ENCODE measurements at regions not wholly inside any gene's neighbourhood (a gene's known extent, or its start where the extent isn't known, plus 50 kb on each side); places are given as distances from the start of the nearest gene placed in this dataset.
"Not testable (repeated sequence)": the region's sequence is repeated elsewhere in the genome, so short reads cannot be mapped to it uniquely, and the experiment has no call there.

DNA sequence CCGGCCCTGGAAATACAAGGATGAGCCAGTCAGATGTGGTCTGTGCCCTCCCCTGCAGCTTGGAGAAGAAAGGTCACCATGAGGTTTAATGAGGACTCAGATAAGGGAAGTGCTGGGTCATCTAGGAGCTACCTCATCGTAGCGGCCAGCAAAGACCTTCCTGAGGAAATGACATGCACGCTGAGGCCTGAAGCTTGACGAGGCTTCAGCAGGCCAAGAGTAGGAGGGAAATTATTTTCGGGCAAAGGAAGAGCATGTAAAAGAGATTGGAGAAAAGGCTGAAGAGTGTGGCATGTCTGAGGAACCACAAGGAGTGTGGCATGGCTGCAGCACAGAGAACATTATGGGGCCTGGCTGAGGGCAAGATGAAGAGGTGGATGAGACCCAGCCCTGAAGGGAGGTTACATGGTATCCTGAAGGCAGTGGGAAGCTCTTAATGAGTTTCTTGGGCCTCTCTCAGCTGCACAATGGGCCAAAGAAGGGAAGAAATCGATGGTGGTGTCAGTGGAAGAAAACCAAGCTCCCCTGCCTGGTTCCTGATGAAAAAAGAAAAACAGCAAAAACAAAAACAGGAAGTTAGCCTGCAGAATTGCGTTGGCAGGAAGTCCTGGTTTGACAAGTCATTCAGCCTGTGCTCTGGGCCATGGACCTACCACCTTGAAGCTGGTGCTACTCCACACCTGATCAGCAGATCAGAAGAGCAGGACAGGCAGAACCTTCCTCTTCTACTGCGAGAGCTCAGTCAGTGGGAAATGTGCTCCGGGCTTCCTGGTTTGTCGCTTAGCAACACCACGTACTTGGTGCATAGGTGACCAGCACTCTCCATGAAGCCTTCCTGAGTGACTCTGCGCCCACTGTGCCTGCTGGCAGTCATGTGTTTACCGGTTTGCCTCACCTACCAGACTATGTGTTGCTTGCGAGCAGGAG is 134.5 kb upstream of the KLF3 start:
- DNase-seq: peak; percentile 68

DNA sequence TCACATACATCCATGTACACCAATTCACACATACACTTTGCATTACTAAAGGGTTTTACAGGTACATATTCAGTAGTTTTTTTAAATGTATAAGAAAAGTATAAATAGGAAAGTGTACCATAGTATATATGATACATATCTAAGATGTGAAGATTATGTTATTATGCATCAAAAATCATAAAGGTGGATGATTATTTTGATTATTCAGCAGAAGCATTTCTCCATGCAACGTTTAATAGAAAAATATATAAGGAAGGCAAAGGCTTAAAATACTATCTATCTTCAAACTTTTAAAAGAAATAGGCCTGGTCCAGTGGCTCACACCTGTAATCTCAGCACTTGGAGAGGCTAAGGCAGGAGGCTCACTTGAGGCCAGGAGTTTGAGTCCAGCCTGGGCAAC is 133.5 kb upstream of the KLF3 start:
- no peak for DNase-seq

DNA sequence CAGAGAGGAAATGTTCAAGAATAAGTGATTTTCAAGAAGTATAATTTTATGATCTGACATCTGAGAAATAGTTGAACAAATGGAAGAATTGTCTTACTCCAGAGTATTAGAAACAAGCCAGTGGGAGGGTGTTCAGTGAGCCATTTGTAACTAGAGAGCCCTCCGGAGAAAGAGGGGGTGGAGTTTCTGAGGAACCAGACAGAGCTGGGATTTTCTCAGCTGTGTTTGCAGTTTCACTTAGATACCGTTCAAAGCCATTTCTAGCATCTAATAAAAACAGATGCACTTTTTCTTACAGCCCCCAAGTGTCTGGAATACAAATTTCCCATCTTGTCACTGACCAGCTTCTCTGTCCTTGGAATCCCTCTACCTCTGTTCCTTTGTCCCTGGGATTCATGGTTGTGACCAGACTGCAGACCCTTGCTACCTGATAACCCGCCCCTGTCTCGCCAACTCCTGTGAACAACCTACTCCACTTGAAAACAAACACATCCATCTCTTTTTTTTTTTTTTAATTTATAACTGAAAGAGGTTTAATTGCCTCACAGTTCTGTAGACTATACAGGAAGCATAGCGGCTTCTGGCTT is 132.8 kb upstream of the KLF3 start:
- no peak for DNase-seq

DNA sequence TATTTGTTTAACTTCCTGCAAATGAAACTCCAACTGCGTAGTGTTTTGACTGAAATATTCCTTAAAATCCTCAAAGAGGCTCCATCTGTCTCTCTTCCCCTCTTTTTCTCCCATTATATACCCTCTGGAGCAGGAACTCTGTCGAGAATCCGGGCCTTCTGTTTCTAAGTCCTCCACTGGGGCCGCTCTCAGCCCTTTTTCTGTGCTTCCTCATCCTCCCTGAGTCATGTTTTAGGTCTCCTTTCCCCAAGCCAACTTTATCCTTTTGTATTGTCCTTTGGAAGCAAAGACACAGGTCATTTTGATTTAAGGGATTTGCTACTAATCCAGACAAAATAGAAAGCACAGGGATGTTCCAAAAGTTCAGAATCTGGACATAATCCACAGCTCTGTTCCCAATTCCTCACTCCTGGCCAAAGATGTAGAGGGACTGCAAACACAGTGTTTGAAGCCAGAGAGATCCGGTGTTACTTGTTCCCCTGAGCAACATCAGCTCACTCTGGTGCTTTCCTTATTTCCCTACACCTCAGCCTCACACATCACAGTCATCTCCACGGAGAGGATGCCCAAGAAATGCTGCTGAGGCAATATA is 131.0 kb upstream of the KLF3 start:
- no peak for DNase-seq

DNA sequence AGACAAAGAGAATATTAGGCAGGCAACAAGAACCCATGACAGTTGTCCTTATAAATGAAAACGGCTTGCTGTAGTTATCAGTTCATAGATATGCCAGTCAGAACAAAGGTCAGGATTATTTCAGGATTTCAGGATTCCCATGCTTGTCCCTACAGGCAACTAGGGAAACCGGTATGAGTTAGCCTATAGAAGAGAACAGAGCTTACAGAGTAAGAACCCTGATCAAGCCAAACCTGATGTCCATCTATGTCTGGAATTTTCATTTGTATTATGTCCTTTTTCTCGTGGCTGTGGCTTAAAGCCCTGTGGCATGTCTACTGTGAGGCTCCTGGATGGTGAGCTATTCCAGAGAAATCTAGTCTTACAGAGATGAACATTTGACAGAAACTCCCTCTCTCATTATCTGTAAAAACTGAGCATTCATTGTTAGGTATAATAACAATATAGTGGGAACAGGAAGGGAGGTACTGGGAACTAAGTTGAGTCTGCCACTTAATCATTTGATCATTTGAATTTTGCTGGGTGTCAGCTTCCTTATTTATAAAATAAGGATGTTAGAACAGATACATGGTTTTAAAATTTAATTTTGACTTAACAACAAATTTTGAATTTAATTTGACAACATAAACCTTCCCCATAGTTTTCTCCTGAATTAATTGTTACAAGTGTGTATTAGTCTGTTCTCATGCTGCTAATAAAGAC is 129.5 kb upstream of the KLF3 start:
- DNase-seq: no peak

DNA sequence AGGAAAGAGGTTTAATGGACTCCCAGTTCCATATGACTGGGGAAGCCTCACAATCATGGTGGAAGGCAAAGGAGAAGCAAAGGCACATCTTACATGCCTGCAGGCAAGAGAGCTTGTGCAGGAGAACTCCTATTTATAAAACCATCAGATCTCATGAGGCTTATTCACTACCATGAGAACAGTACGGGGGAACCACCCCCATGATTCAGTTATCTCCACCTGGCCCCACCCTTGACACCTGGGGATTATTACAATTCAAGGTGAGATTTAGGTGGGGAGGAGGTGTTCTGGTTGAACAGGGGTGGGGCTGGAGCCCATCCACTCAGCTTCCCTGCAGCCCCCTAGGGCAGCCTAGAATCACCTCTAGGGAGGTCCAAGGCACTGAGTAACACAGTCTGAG is 128.9 kb upstream of the KLF3 start:
- DNase-seq: not testable (repeated sequence)

DNA sequence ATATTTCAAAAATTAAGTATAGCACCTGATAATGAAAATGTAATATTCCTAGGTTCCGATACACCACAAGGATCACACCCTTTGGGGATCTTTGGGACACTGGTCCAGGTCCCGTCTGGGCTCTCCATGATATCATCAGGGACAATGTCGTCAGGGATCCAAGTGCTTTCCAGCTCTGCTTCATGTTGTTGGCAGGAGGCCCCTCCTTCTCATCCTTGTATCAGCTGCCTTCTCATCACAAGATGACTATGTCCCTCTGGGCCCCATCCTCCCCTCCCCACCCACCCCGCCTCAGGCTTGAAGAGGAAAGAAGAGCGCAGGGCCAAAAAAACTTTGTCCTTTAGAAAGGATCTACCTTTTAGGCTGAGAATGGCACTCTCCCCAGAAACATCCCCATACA is 128.3 kb upstream of the KLF3 start:
- no peak for DNase-seq

DNA sequence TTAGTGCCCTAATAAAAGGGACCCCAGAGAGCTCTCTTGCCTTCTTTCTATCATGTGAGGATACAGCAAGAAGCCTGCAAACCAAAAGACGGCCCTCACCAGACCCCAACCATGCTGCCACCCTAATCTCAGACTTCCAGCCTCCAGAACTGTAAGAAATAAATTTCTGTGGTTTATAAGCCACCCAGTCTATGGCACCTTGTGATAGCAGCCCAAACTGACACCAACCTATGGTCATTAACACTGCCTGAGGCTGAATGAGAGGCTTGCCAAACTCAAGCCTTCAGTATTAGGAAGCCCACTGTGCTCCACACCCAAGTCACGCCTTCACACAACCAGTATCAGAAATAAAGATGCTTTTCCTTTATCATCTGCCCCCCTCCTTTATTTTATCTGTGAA is 127.3 kb upstream of the KLF3 start:
- no peak for DNase-seq

DNA sequence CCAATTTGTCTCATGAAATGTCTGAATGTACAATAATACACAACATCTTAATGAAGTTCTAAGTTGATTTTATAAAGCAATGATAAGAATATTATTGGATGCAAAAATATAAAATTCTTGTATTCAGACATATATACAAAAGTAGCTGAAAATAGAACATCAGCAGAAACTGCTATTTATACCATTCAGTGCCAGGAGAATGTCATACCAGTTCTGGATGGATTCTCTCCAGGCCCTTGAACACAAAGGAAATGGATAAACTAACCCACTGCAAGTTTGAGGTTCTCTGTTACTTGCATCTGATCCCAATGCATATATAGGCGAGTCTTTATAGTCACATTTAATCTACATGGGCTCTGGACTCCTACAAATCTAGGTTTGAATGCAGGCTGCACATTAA is 126.3 kb upstream of the KLF3 start:
- DNase-seq: no peak

DNA sequence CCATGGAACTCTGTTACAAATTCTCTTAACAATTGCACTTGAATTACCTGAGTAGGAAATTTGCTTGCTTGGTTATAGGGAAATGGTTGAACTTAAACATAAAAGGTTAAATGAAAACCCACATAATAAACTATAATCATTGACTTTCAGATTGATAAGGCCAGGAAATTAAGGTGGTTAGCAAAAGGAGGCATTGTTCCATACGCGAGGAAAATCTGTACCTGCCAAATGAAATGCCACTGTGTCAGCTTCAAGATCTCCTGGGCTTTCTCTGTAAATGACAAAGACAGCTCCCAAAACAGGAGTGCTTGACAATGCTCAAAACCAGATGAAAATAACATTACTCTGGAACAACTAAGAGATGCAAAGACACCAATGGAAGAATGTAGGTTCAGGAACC is 125.5 kb upstream of the KLF3 start:
- DNase-seq: no peak

DNA sequence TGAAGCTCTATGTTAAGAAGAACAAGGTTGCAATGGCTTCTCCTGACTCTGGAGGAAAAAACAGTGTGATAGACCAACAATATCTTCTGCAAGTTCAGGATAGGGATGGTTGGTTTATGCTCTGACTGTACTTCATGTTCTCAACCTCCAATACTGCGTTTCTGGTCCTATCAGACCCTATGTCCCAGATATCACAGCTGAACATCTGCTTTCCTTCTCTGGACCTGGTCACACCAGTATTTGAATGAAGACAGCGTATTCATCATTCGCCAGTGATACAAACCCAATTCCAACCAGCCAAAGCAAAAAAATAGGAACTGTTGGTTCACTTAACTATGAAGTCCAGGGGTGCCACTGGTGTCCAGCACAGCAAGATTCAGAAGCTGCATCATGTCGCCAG is 124.5 kb upstream of the KLF3 start:
- DNase-seq: no peak

DNA sequence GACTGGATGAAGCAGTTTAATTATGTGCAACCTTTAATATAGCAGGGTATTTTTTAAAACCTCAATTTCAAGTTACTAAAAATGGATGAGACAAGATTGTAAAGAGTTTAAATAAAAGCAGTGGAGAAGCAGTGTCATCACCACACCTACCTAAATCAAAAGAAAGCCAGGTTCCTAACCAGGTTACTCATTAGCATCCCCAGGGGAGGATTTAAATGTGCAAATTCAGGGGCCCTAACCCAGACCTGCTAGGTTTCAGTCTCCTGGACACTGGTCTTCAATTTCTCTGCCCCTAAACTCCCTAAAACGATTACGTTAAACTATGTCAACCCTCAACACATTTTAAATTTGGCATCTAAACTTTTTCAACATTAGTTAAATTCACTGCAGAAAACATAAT is 116.9 kb upstream of the KLF3 start:
- no peak for DNase-seq

DNA sequence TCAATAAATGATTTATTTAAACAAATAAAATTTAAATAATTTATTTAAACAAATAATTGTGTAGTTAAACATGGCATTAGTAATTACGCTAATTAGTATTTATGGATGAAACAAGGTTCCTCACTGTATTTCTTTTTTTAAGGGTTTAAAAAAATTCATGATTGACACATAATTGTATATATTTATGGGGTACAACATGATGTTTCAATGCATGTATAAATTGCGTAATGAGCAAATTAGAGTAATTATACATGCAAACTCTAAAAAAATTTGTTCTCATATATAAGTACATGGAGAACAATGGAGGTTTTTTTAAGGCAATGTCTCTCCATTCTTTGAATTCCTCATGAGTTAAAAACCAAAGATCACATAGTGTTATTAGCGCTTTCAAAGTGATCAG is 115.7 kb upstream of the KLF3 start:
- no peak for DNase-seq

DNA sequence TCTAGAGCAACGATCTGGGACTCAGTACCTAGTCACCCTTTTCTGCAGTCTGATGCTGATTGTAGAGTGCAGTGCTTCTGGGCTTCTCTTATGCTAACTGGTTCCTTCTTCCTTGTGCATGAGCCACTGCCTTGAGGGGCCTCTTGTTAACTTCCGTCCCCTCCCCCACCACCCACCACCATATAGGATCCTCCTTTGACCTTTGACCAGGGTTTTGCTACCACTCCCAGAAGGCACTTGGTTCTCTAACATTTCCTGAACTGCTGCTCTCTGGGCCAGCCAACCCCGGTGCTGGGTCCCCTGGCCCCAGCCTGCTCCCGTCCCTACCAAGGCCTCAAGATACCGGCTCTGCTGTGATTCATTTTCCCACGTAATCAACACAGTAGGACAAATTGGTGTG is 104.6 kb upstream of the KLF3 start:
- DNase-seq: no peak

DNA sequence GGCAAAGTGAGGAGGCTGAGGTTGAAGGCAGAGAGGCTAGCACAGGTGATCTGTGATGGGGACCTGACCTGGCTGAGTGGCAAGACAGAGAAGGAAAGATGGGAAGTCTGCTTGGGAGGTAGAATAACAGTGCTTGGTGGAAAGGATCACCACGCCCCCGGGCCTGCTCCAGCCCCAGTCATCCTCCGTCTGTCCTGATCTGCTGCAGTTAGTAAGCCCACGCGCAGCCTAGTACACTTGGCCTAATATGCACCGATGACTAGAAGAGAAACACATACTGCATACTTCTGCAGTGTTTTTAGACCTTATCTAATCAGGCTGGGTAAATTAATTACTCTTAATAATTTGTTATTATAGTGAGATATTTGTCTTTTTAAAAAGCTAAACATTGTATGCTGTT is 103.7 kb upstream of the KLF3 start:
- DNase-seq: no peak

DNA sequence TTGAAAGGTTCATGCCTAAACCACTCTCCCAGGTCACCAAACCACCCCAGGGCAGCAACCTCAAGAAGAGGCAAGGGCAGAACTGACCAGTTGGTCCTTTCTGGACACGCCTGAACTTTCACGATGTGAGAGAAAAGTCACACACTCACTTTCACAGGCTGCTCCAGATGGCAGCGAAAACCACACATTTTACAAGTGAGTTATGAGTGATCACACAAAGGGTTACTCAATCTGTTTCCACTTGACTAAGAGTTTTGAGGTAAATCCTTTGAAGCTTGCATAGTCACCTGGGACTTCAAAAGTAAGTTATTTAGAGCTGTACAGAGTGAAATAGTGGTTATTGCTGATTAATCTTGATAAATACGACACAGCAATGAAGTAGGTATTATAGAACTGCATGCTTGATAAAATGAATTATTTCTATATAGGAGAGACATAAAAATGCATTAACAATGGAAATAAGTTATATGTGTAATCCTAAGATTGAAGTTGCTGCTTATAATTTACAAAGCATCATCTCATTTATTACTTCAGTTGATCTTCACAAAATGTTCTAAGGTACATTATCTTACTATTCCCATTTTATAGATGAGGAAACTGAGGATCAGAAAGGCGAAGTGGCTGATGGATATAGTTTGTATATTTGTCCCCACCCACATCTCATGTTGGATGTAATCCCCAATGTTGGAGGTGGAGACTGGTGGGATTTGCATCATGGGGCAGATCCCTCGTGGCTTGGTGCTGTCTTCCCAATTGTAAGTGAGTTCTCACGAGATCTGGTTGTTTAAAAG is 103.0 kb upstream of the KLF3 start:
- DNase-seq: peak; percentile 40

DNA sequence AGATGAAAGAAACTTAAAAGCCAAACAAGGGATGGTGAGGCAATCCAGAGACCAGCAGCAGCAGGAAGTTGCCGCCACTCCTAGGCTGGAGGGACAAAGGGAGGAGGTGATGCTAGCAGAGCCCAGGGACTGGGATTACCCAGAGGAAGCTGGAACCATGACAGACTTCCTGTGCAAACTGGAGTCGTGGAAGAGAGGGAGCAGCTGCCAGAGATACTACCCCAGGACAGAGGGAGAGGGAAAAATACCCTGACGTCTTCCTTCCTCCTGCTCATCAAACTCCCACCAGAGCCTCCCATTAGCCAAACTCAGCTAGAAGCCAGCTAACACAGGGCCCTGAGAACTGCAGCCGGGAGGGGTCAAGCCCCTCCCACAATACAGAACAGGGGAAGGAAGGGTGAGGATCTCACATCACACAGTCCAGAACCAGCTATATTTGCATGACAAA is 101.2 kb upstream of the KLF3 start:
- DNase-seq: no peak

DNA sequence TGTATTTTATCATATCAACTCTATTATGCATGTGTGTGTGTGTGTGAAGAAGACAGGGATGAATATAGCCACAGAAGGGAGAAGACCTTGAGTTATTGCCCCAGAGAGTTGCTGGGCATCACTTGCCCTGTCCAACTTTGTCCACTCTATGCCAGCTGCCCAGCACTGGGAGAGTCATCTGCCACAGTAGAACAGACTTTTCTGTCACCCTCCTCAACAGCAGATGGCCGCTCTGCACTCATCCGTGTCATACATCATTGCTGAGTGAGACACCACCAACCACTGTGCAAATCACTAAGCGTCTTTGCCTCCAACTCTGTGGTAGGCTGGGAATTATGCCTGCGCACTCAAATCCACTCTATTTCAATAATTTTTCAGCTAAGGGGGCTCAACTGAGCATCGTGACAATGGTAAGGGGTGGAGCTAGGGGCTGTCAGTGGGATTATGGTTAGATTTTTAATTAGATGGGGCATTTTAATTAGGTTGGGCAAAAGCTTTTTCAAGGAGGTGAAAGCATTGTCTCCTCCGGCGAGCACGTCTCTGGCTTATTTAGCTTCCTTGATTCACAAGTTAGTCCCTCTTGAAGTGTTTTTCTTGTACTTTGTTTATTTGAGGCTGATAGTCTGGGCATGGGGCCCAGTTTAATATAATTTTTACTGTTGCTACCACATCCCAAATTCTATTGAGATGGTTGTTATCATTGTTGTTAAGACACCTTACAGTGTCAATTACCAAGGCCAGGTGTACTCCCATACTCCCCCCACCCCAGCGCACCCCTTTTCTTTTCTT is 100.1 kb upstream of the KLF3 start:
- DNase-seq: no peak

DNA sequence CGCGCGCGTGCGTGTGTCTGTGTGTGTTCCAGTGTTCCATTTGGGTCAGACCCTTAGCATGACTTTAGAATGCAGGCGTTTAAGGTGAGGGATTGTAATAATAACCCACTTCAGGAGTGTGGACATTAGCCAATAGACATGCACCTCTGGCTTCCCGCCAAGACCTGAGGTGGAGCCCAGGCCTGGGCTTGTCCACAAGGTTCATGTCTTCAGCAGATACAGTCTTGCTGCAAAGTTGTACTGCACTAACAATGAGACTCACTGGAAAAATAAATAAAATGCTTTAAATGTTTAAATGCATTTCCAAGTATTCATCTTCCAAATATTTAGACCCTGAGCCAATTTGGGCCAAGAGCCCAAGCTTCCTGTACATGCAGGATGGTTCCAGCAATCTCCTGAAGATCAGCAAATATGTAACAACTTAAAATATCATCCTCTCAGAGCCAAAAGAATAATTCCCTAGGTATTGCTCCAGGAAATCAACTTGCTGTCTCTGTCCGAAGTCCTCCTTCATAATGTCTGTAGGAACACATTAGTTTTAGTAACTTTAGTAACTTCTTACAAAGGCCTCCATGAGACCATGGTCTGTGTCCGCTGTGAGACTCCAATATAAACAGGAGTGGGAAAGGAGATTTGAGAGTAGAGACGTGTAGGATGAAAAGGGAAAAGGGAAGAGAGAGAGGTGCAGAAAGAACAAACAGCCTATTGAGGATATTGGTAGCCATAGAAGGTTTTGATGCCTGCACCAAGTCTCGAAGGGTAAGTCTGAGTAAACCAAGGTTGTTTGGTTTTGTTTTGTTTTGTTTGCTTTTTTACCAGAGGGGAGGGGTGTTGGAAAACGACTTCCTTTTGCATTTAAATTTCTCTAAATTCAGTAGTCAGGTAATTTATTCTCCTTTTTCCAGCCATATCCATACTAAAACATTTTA is 98.5 kb upstream of the KLF3 start:
- no peak for DNase-seq

DNA sequence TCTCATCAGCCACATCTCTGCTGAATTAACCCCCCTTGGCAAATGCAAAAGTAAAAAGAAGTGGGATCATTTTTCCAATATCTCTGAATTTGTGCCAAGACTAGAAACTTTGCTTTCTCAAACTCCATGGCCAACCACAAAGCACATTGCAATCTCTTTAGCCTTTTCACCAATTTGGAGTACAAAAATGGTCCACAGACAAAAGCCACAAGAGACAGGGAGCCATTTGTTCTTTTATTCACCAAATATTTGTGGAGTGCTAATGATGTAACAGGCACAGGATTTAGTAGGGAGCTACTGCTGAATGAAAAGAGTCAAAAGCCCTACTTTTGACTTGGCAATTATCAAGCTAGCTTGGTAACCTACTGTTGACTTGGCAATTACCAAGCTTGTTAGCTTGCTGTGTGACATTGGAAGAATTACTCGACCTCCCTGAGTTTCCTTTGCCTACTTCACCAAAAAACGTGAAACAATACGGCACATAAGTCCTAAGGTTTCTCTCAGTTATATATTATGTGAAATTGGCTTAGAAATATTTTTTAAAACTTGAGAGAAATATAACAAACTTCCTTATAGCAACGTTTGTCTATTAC is 97.1 kb upstream of the KLF3 start:
- DNase-seq: no peak
